NCI-H345 treated with DMSO at 0.1 percent for 48 hours (cell line): ENCODE measurements at regions not wholly inside any gene's neighbourhood (a gene's known extent, or its start where the extent isn't known, plus 50 kb on each side); places are given as distances from the start of the nearest gene placed in this dataset.
"Not testable (repeated sequence)": the region's sequence is repeated elsewhere in the genome, so short reads cannot be mapped to it uniquely, and the experiment has no call there.

Experiments used
- DNase-seq: peaks from one replicate; lab custom pipeline; 2025; ENCODE audit not compliant: unreplicated experiment; lab: John Stamatoyannopoulos, UW

GRCh38 chr18:39611381-39612100, 2045.9 kb upstream of the CELF4 start:
- DNase-seq: no peak

DNA sequence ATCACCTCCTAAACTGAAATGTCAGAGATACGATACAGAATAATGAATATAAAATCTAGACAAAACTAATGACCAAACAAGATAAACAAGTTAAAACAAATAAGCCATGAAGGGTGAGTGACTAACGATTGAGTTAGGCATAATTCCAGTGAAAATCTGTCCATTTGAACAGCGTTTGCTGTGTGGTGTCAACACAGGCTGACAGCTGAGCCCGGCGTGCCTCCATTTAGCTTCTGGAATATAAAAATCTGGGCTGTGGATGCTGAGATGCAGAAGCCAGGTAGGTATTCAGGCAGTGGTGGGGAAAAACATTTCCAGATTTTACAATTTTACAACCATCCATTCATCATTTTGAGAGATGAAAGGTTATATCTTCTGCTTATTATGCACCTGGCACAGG, 2041.4 kb upstream of the CELF4 start:
- no peak for DNase-seq

DNA sequence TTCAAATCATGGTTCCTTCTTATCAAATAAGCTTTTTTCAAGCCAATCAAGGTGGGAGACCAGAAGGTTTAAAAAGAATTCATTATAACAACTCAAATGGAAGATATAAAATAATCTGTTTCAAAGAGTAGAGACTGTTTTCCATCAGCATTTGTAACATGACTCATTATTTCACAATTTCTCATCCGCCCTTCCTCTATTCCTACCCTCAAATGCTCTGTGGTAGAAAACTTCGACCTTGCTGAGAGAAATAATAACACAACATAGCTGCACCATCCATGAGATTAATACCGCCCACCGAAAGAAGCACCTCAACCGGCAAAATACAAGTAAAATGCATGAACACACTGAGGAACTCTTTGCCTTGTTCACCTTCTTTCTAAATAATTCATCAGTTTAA, 2039.2 kb upstream of the CELF4 start:
- DNase-seq: no peak

GRCh38 chr18:39602131-39602530, 2036.5 kb upstream of the CELF4 start:
- DNase-seq: no peak

- DNase-seq: no peak
Observed at GRCh38 chr18:39600894-39601293, 2035.3 kb upstream of the CELF4 start.

DNA sequence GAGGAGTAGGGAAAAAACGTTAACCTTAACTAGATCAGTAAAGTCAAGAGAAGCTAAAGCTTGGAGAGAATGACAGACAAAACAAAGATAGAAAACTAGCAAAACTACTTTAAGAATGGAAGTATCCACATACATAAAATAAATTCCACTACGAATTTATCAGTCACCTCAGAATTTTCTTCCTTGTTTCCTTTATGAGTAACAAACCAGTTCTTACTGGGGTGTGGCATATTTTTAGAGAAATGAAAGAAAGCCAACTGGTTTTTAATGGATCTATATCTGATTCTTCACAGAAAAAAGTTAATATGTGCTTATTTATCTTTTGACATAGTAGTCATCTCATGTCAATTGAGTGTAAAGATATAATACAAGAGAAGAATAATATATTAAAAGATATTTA, 2033.7 kb upstream of the CELF4 start:
- DNase-seq: no peak

- DNase-seq: no peak
Observed at GRCh38 chr18:39596891-39597290, 2031.3 kb upstream of the CELF4 start.

DNA sequence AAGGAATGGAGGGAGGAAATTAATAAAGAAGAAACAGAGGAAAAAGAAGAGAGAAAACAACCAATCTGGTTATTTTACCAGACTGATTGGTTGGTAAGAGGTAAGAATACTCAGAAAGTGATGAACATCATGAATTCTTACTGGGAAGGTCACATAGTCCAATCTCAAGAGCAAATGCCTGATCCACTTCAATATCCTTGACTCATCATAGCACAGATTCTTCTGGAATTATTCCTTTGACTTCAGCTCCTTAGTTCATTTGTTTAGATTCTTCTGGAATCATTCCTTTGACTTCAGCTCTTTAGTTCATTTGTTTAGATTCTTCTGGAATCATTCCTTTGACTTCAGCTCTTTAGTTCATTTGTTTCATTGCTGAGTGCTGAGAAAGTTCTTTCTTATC, 2030.6 kb upstream of the CELF4 start:
- DNase-seq: no peak

DNA sequence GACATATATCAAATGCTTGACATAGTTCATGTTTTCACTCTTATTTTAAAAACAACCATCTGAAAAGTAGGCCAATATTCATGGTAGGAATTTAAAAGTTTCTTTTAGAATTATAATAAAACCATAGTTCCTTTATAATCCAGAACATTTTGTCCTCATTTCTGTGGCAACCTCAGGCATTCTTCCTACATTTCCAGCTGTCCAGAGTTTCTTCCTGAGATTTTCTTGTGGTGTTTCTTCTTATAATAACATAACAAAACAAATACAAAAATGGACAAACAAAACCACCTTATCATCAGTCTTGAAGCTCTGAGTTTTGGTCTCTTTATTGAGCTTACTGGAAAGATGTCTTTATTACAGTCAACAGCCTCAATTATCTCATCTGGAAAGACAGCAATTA, 2028.6 kb upstream of the CELF4 start:
- DNase-seq: no peak

DNA sequence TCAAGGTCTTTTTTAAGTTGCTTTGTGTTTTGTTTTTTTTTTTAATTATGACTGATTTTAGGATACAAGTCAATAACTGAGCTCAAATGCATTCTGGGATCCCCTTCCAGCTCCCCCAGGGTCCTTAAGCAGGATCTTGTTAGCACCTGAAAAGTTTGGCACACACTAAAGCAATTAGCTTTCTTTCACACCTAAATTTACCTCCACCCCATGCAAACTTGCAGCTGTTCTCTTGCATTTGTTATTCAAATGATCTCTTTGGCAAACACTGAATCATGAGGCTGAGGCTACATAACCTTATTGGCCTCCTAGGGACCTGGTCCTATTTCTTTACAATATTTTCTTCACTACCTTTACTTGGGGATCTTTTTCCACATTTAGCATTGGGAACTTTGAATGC, 2026.1 kb upstream of the CELF4 start:
- DNase-seq: no peak

DNA sequence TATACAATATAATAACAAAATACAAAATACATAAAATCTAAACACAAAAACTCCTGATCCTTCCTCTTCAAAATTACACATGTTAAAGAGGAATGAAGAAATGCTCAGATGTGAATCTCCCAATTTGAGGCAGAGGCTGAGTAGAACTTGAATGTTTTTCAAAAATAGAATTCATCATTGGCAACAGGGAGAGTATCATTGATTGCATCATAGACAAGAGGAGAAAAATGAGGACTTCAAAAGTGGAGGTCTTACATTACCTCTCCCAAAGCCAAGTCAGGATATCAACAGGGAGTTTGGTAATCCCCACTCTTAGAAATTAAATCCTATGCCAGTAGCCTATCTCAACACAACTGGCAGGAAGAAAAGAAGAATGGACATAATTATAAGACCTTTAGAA, 2023.9 kb upstream of the CELF4 start:
- DNase-seq: no peak

DNA sequence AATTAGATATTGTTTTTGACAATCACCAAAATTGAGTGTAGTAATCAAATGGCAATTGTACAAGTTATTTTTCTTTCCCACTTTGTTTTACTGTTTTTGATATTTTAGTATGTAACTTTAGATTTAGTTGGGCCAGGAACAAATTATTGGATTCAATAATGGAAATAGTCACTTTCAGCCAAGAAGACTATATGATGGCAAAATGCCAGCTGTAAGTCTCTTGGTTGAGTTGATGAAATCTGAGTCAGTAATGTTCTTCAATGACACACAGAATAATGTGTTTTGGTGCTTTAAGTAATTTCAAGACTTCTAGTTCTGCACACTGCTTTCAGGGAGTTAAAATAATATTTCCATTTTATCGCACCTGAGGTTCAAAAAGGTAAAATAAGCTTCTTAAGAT, 2022.0 kb upstream of the CELF4 start:
- no peak for DNase-seq

DNA sequence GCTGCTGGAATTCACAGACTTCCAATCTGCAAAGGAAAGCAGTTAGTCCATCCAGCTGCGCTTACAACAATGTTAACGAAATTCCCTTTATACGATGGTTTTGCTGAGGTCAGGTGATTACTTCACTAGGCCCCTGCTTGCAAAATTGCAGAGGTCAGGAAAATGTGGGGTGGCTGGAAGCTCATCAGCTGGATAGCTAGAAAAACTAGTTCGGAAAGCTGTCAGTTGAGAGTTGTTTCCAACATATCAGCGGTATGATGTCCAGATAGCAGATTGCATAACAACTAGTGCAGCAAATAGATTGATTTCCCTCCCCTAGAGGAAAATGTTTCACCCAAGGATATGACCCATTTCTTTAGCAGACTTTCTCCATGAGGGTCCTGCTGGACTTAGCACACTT, 2021.1 kb upstream of the CELF4 start:
- DNase-seq: no peak

DNA sequence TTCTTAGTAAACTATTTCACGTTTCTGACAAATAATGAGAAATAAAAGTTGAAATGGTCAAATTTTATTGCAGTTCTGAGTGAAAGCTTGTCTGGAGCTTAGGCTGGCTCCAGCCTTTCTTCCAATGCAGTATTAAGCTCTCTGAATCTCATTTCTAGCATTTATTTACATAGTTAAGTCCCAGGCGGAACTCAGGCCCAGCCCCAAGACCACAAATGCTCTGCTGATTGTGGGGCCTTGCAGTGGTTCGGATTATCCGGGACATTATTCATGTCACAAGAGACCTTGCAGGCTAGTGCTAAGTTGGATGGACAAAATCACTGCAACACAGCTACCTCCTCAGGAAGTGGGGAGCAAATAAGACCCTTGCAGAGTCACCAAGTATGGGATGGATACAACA, 2009.3 kb upstream of the CELF4 start:
- no peak for DNase-seq

DNA sequence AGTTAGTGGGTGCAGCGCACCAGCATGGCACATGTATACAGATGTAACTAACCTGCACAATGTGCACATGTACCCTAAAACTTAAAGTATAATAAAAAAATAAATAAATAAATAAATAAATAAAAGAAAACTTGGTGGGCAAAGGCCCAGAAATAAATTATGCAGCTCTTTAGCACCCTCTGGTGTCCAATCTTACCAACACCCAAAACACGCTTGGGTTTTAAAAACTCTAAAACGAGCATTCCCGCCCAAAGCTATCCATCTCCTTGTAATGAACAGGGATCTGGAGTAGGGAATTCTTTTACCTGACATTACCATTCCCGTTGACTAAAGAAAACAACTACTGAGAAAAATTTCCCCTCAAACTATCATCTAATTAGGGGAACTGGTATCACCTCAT, 2005.9 kb upstream of the CELF4 start:
- no peak for DNase-seq

- DNase-seq: not testable (repeated sequence)
Observed at GRCh38 chr18:39565551-39566230, 2000.1 kb upstream of the CELF4 start.

- no peak for DNase-seq
Observed at GRCh38 chr18:39564716-39565115, 1999.1 kb upstream of the CELF4 start.

DNA sequence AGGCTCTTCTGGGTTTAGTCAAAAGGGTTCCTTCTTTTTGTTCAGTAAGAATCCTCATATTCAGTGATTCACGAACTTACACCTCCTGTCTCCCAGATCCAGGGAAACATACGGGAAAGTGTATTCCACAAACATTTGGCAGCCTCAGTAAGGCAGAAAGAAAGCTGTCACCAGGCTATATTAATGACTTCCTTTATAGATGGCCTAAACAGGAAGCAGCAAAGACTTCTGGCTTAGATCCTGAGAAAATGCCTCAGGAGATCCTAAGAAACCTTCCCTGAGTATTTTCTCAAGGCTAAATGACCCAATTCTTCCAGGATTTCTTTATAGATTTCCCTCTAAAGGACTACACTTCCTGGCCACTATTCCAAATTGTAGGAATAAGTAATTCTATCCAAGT, 1995.5 kb upstream of the CELF4 start:
- no peak for DNase-seq

DNA sequence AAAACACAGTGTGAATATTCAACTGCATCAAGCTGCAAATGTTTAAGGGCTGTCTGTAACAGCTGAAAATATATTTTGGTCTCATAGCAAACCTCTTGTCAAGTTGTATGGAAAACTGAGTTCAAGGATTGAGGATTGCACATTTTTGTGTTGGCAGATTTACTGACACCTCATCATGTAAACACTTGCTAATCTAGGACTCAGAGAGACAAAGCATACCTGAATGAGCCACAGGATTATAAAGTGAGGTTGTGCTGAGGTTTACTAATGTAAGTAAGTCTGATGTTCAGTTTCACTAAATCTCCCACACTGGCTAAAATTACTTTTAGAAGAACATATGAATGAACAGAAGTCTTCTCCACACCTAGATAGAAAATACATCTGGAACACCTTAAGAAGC, 1993.1 kb upstream of the CELF4 start:
- no peak for DNase-seq

GRCh38 chr18:39555496-39555895, 1989.9 kb upstream of the CELF4 start:
- no peak for DNase-seq

DNA sequence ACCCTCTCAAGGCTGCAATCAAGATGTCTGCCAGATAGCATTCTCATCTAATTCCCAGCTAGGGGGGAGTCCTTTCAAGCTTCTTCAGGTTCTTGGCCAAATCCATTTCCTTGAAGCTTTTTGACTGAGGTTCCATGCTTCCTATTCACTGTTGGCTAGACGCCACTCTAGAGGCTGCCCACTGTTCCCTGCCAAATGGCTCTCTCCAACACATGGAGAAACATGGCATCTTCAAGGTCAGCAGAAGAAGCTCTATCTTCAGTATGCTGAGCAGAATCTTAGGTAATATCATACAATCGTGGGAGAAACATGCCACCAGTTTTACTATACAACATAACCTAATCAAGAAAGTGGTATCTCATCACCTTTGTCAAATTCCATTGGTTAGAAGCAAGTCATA, 1985.1 kb upstream of the CELF4 start:
- no peak for DNase-seq

DNA sequence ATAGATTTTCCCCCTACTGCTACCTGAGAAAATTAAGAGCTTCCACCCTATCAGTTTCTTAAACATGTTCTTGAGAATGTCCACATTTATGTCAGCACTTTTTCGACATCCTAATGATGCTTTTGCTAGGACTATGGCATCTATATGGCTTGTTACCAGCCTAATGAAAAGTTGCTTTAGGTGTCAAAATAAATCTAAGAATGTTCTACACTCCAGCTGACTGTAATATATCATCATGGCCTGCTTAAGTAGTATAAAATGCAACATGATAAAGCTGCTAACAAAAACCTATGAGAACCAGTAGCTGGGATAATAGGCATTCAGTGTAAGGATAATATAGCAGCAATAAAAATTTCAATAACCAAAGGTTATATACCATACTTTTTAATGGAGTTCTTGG, 1983.5 kb upstream of the CELF4 start:
- no peak for DNase-seq

GRCh38 chr18:39531659-39532058, 1966.1 kb upstream of the CELF4 start:
- DNase-seq: no peak
